HG03378 (cell line): ENCODE measurements at regions not wholly inside any gene's neighbourhood (a gene's known extent, or its start where the extent isn't known, plus 50 kb on each side); places are given as distances from the start of the nearest gene placed in this dataset.
"Not testable (repeated sequence)": the region's sequence is repeated elsewhere in the genome, so short reads cannot be mapped to it uniquely, and the experiment has no call there.

Experiments used
- ATAC-seq: cut with Tn5 transposase; IDR thresholded peaks from one replicate; pipeline ENCODE4 v1.9.1; 2021; ENCODE audit warnings: mild to moderate bottlenecking, moderate library complexity; ENCODE audit not compliant: unreplicated experiment

DNA sequence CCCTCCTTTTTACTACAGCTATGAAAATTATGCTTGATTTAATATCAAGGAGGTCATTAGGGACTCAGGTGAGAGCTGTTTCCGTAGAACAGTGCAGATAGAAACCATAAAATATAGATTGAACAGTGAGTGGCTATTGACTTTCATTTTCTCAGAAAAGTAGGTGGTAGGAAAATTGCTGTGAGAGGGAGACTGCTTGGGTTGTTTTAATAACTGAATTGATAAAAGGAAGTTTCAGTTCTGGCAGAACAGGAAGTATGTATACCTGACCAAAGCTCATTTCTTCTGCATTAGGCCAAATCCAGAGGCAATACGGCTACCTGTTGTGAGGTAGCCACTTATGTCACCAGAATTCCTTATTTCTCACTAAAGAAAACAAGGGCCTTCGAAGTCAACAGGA is 761.7 kb upstream of the ARRDC3 start:
- no peak for ATAC-seq

- not testable (repeated sequence) for ATAC-seq
Observed at GRCh38 chr5:92132294-92132908, 749.3 kb upstream of the ARRDC3 start.

DNA sequence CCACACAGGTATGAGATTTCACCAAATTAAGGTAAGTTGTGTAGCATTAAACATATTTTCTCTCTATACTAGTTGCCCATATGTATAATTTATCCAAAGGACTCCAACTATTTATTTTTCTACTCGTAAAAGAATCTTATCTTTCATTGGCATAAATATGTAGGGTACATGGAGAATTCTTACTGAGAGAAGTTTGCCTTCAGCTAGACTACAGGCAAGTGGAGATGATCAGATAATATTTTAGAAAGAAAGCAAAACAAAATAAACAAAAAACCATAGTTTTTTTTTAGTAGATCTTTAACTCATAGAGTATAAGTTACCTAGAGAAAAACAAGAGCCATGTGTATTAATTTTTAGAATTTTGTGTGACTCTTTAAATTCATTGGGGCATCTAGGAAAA is 743.1 kb upstream of the ARRDC3 start:
- ATAC-seq: no peak

- ATAC-seq: no peak
Observed at GRCh38 chr5:92119110-92119509, 736.0 kb upstream of the ARRDC3 start.

- no peak for ATAC-seq
Observed at GRCh38 chr5:92106808-92107207, 723.7 kb upstream of the ARRDC3 start.

DNA sequence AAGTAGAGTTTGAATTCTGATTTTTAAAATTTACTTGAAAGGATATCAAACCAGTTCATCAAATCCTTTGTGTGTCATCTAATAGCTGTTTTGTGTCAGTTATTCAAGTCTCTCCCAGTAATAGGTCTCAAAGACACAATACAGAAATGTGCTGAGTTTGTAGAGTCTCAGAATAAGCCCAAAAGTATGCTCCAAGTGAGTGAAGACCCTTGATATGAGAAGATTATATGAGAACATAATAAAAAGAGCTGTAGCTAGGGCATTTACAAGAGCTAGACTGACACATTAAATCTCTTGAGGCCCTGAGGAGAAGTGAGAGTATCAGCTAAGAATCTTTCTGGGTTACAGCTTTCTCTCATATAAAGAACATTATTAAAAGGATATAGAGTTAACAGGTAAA is 721.0 kb upstream of the ARRDC3 start:
- no peak for ATAC-seq

DNA sequence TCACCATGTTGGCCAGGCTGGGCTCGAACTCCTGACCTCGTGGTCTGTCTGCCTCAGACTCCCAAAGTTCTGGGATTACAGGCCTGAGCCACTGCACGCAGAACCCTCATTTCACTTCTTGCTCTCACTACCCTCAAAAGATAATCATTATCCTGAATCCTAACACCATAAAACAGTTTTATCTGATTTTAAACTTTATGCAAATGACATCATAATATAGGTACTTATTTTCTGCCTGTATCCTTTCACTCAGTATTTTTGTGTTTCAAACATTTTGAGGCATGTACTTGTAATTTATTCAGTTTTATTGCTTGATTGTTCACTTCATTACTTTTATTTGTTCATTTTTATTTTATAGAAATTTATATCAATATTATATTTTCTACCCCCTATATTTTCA is 719.2 kb upstream of the ARRDC3 start:
- ATAC-seq: no peak

DNA sequence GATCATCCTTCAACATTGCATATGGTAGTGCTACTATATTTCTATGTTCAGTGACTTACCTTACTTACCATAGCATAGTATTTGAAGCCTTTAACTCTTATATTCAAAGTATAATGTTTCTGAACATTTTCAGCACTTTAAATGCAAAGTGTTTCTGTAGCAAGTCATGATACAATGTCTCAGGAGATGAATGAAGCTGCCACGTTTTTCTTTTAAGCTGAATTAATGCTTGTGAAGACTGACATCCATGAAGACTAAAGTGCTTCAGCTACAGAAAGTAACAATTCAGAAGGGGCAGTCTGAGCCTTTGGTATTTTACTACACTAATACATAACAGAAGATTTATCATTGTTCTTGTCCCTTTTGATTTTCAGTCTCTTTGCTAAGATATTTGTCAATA is 709.1 kb upstream of the ARRDC3 start:
- no peak for ATAC-seq

- ATAC-seq: no peak
Observed at GRCh38 chr5:92086059-92086811, 703.1 kb upstream of the ARRDC3 start.

DNA sequence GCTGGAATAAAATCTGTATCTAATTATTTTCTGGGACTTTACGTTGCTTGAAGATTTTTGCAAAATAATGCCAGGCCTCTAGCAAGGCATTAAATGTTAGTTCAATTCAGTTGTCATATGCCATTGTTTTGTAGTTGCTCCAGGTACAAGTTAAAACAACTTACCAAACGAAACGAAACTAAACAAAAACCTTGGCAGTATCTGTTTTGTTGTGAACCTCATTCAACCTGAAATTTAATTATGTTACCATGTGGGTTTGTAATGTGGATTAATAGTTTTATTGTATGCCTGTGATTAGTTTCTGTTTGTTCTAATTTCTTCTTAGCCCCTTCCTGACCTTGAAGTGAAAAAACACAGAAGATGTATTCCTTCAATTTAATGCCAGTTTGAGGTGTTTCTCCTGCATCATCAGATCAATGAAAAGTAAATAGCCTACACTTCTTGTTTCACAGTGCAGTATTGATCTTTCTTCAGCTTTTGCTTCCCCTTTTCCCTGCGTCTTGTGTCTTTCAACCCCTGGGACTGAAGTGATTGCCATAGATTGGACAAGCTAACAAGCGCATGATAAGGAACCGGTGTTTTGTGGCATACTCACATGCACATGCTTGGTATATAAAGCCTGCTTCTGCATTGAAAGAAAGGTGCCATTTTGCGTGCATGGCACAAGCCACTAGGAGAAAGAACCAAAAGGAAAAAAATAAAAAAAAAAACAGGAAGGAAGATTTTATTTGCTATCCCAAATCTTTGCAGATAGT is 699.0 kb upstream of the ARRDC3 start:
- no peak for ATAC-seq

DNA sequence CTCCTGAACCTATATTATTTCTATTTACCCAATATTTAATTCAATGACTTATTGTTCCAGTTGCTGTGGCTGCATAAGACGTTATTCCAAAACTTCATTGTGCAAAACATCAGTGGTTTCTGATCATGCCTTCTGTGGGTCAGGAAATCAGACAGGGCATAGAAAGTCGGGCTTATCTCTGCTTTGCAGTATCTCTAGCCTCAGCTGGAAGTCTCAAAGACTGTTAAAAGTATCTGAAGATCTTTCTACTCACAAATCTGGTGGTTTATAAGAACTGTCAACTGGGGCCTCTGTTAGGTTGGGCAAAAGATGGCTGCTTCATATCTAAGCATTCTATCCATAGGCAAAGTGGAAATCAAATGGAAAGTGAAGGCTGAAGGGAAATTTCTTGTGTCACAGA is 687.7 kb upstream of the ARRDC3 start:
- no peak for ATAC-seq

DNA sequence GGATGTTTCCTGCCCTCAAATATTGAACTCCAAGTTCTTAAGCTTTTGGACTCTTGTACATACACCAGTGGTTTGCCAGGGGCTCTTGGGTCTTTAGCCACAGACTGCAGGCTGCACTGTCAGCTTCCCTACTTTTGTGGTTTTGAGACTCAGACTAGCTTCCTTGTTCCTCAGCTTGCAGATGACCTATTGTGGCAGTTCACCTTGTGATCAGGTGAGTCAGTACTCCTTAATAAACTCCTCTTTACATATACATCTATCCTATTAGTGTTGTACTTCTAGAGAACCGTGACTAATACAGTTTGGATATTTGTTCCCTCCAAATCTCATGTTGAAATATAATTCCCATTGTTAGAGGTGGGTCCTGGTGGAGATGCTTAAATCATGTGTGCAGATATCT is 681.9 kb upstream of the ARRDC3 start:
- ATAC-seq: no peak

DNA sequence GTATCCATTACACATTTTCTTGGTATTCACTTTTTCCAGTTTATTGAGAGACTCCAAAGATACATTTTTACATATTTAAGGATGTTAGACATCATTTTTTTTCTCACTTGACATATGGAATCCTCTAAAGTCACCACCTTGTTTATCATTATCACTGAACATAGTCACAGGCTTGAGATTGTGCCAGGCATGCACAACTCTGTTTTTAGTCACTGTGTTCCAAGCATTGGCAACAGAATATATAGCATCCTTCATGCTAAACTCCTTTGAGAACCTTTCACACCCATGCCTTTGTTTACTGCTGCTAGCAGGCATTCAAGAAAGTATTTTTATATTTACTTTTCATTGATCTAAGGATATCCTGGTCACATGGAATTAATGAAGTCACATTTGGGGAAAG is 668.6 kb upstream of the ARRDC3 start:
- ATAC-seq: no peak

GRCh38 chr5:92050970-92051369 is 667.9 kb upstream of the ARRDC3 start:
- ATAC-seq: no peak

GRCh38 chr5:92041911-92042660 is 659.0 kb upstream of the ARRDC3 start:
- no peak for ATAC-seq

- ATAC-seq: no peak
Observed at GRCh38 chr5:92041206-92041605, 658.1 kb upstream of the ARRDC3 start.

GRCh38 chr5:92029792-92030191 is 646.7 kb upstream of the ARRDC3 start:
- not testable (repeated sequence) for ATAC-seq

- no peak for ATAC-seq
Observed at GRCh38 chr5:92023555-92023954, 640.4 kb upstream of the ARRDC3 start.

DNA sequence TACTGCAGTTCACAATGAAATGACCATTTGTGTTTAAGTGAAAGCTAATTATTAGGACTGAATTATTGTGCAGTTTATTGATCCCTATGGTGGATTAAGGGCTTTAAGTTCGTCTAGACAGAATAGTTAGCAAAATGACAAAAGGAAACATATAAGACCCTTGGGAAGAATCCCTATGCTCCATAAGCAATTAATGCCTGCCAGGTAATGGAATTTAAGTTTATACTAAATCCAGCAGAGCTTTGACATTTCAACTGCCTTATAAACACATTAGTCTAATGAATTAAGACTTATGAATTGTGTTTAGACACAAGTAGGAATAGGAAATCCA is 640.0 kb upstream of the ARRDC3 start:
- no peak for ATAC-seq

DNA sequence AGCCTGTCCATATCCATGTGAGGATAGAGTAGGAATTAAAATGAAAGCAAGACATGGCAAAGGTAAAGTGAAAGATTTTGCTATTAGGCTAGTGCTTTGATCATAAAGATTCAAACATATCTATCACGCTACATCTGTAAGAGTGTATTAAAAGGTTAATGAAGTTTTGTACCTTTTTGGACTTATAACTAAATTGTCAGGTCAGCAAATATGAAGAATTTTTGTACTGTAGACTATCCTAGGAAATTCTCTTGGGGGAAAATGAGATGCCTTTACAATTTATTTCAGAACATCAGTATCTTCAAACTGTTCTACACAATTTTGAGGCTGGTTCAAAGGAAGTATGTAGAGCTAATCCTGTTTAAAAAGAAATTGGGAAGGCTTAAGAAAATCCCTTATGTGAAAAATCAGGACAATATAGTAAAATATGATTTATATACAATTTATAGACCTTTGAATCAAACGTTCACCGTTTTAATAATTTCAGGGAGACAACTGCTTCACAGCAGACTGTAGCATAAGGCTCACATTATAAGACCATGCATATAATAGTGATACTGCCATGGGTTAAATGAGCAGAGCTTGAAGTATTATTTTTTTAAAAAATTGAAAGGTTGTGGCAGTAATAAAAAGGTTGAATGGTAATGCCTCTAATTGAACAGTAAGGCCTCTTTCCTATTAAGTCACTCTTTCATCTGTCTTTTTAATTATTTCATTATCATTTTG is 639.5 kb upstream of the ARRDC3 start:
- ATAC-seq: no peak
